ENCODE measurements at regions not wholly inside any gene's neighbourhood (a gene's known extent, or its start where the extent isn't known, plus 50 kb on each side); places are given as distances from the start of the nearest gene placed in this dataset.

- TF ChIP-seq CTCF (IDR thresholded peaks at IDR 0.05) (no peak), POLR2A (IDR thresholded peaks at IDR 0.05) (no peak)
Measured at GRCh38 chr6:121925534-121926255, 473.8 kb upstream of the HSF2 start.

All from tibial nerve (tissue), 3 donors.